ENCODE measurements at regions not wholly inside any gene's neighbourhood (a gene's known extent, or its start where the extent isn't known, plus 50 kb on each side); places are given as distances from the start of the nearest gene placed in this dataset.

DNA sequence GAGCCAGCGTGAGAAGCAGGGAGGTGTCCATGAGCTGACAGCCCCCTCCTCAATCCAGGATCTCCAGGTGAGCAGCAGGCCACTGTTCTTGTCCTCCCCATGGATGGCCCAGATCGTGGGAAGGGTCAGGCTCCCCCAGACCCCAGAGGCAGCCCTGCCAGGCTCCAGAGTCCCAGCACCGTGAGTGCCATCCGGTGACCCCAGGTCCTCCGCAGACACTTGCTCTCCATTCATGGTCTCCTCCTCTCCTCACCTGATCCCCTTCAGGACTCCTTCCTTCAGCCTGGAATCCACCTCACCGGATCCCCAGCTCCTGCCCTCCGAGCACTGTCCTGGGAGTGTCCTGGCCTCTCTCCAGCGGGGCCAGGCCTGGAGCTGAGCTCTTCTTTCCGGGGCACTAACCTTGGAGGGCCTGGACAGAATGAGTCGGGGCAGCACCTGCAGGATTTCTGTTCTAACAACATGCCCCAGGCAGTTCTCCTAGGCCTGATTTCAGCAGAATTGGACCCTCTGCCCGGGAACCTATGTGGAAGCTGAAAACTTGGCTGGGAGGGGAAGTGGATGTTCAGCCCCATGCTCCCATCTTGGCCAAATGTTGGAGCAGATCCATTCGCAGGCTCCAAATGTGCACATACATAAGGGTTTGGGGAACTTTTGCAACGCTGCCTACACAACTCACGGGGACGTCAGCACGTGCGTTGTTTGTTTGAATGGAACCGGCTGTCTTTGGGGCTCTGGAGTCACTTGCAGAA, 341.6 kb upstream of the SFSWAP start:
- no peak for DNase-seq
- Histone ChIP-seq H3K4me3 (ENCODE audit: low read depth, low read length) (no peak overlapping the region), H3K36me3 (no peaks in the 10 kb centered on the region), H3K27ac (no peak overlapping the region), H3K9me3 (ENCODE audit: severe bottlenecking) (no peaks in the 10 kb centered on the region), H3K27me3 (ENCODE audit: insufficient read depth, low read depth, severe bottlenecking) (no peaks in the 10 kb centered on the region)
- no peak for TF ChIP-seq CTCF (IDR thresholded peaks at IDR 0.05; ENCODE audit: low read depth, low read length)

DNA sequence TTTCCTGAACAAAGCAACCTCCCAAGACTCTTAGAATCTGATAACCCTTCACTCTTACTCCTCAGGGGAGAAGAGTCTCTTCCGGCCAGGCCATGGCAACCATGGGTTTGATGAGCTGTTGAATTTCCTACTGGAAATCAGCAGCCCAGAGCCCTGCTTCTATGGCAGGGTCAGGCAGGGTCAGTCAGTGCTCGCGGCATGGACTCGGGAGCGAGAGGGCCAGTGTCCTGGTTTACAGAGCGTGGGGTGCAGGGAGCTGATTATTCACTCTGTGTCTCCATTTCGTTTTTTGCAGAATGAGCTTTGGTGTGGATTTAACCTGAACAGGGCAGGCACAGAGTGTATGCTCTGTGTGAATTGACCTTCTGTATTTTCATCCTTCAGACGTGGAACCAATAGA, 340.6 kb upstream of the SFSWAP start:
- no peak for DNase-seq
- no peaks in the 10 kb centered on the region for H3K27me3 ChIP-seq (ENCODE audit: insufficient read depth, low read depth, severe bottlenecking)
- H3K4me3 ChIP-seq (ENCODE audit: low read depth, low read length): no peak overlapping the region
- no peaks in the 10 kb centered on the region for H3K36me3 ChIP-seq
- no peaks in the 10 kb centered on the region for H3K9me3 ChIP-seq (ENCODE audit: severe bottlenecking)
- no peak for TF ChIP-seq CTCF (IDR thresholded peaks at IDR 0.05; ENCODE audit: low read depth, low read length)
- H3K27ac ChIP-seq: no peak overlapping the region

- no peak for DNase-seq
- no peaks in the 10 kb centered on the region for H3K9me3 ChIP-seq (ENCODE audit: severe bottlenecking)
- no peak overlapping the region for H3K4me3 ChIP-seq (ENCODE audit: low read depth, low read length)
- H3K36me3 ChIP-seq: no peaks in the 10 kb centered on the region
- no peaks in the 10 kb centered on the region for H3K27me3 ChIP-seq (ENCODE audit: insufficient read depth, low read depth, severe bottlenecking)
- H3K27ac ChIP-seq: no peak overlapping the region
- no peak for TF ChIP-seq CTCF (IDR thresholded peaks at IDR 0.05; ENCODE audit: low read depth, low read length)
These were observed 340.0 kb upstream of the SFSWAP start for GRCh38 chr12:131370791-131371347.

- TF ChIP-seq CTCF (IDR thresholded peaks at IDR 0.05; ENCODE audit: low read depth, low read length): no peak
- no peaks in the 10 kb centered on the region for H3K36me3 ChIP-seq
- no peak overlapping the region for H3K4me3 ChIP-seq (ENCODE audit: low read depth, low read length)
- no peaks in the 10 kb centered on the region for H3K27me3 ChIP-seq (ENCODE audit: insufficient read depth, low read depth, severe bottlenecking)
- no peaks in the 10 kb centered on the region for H3K9me3 ChIP-seq (ENCODE audit: severe bottlenecking)
- H3K27ac ChIP-seq: no peak overlapping the region
- DNase-seq: no peak
These were observed 339.3 kb upstream of the SFSWAP start for GRCh38 chr12:131371401-131372170.

GRCh38 chr12:131372171-131372475, 338.8 kb upstream of the SFSWAP start:
- DNase-seq: no peak
- no peak overlapping the region for H3K4me3 ChIP-seq (ENCODE audit: low read depth, low read length)
- no peaks in the 10 kb centered on the region for H3K27me3 ChIP-seq (ENCODE audit: insufficient read depth, low read depth, severe bottlenecking)
- no peaks in the 10 kb centered on the region for H3K9me3 ChIP-seq (ENCODE audit: severe bottlenecking)
- no peak overlapping the region for H3K27ac ChIP-seq
- no peaks in the 10 kb centered on the region for H3K36me3 ChIP-seq
- TF ChIP-seq CTCF (IDR thresholded peaks at IDR 0.05; ENCODE audit: low read depth, low read length): no peak
